ENCODE measurements at regions not wholly inside any gene's neighbourhood (a gene's known extent, or its start where the extent isn't known, plus 50 kb on each side); places are given as distances from the start of the nearest gene placed in this dataset.
"Not testable (repeated sequence)": the region's sequence is repeated elsewhere in the genome, so short reads cannot be mapped to it uniquely, and the experiment has no call there.

DNA sequence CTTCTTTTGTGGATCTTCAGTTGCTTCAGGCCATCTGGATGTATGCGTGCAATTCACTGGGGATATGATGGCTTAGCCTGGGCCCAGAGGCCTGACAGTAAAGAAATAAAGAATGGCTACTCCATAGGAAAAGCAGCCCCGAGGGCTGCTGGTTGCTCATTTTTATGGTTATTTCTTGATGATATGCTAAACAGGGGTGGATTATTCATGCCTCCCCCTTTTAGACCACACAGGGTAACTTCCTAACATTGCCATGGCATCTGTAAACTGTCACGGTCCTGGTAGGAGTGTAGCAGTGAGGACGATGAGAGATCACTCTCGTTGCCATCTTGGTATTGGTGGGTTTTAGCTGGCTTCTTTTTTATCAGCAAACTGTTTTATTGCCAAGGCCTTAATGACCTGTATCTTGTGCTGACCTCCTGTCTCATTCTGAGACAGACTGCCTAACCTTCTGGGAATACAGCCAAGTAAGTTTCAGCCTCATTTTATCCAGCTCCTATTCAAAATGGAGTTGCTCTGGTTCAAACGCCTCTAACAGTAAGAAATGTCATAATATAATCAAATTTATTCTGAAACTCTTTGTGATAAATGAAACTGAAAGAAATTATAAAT is 60.5 kb downstream of the DSEL start:
- DNase-seq, result no peak

- DNase-seq, result no peak
Observed at GRCh38 chr18:67453901-67454300, 62.6 kb downstream of the DSEL start.

GRCh38 chr18:67451960-67452359 is 64.6 kb downstream of the DSEL start:
- DNase-seq, result no peak

GRCh38 chr18:67451101-67451500 is 65.4 kb downstream of the DSEL start:
- DNase-seq, result not testable (repeated sequence)

- DNase-seq, result no peak
Observed at GRCh38 chr18:67433971-67434370, 82.5 kb downstream of the DSEL start.

DNA sequence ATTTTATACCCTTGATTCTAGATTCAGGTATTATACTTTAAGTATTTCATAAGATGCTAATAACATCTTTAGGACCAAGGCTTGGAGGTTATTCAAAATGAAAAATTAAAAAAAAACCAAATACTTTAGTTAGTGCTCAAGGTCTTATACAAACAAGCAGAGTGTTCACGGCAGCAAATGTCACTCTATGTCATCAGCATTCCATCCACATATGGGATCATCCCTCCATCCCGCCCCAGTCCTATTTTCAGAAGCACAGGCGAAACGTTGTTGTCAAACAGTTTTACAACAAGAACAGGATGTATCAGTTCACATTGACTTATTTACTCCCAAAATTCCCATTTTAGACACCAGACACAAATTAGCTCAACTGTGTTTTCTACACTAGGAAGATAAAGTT is 83.7 kb downstream of the DSEL start:
- DNase-seq, result no peak

GRCh38 chr18:67428805-67429204 is 87.7 kb downstream of the DSEL start:
- no peak for DNase-seq

- DNase-seq, result no peak
Observed at GRCh38 chr18:67428158-67428557, 88.4 kb downstream of the DSEL start.

GRCh38 chr18:67426486-67426885 is 90.0 kb downstream of the DSEL start:
- no peak for DNase-seq

DNA sequence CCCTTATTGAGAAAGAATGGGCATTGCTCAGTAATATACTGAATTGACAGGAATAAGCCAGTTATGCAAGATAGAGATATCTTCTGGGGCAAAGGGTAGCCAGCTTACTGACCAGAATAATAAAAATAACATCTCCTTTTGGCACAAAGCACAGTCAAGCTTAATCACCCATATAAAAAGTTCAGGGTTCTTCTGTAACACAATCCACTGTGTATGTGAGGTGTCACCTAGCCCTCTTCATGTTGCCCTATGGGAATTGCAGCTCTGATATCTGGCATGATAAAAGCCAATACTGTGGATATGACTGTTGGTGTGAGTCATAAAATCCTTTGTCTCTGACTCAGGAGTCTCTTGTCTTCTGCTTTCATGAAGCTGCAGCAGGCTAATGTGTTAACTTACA is 90.8 kb downstream of the DSEL start:
- no peak for DNase-seq

DNA sequence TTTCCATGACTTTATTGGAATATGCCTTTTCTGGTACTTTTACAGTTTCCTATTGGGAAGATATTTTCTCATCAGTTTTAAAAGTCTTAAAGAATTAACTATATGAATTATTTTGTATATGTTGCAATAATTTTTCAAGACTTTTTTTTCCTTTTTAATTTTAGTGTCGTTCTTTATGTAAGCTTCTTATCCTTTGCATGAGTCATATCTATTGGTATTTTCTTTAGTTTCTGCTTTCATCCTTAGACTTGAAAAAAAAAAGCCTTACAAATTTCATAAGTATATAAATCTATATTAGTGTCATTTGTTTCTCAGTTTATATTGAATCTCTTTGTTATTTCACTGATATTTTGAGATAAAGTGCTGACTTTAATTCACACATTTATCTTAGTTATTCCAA is 94.9 kb downstream of the DSEL start:
- no peak for DNase-seq

DNA sequence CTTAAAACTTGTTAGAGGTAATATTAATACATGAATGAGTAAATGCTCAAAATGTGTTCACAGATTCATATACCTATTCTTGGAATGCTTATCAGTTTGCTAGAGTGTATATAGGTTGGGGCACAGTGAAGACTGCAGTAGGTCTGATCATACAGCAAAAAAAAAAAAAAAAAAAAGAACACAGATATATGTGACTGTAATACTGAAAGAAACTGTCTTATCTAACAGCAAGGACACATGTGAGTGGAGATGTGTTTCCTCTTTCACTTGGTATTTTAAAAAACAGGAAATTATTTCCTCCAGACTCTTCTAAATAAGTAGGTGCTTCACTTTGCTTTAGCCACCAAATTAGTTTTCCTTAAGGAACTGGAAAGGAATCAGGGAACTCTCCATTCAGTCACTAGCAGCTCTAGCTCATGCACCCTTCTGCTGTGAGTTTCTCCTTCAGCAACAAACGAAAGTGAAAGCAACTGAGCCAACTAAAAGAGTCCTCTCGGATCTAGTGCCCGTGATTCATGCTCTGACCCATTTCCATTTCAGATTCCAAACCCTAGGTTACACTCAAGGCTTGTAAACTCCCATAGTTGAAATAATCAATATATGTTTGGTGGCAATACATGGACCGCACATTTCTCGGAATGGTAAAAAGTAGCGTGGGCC is 98.5 kb downstream of the DSEL start:
- no peak for DNase-seq

- DNase-seq, result no peak
Observed at GRCh38 chr18:67411116-67411515, 105.4 kb downstream of the DSEL start.

DNA sequence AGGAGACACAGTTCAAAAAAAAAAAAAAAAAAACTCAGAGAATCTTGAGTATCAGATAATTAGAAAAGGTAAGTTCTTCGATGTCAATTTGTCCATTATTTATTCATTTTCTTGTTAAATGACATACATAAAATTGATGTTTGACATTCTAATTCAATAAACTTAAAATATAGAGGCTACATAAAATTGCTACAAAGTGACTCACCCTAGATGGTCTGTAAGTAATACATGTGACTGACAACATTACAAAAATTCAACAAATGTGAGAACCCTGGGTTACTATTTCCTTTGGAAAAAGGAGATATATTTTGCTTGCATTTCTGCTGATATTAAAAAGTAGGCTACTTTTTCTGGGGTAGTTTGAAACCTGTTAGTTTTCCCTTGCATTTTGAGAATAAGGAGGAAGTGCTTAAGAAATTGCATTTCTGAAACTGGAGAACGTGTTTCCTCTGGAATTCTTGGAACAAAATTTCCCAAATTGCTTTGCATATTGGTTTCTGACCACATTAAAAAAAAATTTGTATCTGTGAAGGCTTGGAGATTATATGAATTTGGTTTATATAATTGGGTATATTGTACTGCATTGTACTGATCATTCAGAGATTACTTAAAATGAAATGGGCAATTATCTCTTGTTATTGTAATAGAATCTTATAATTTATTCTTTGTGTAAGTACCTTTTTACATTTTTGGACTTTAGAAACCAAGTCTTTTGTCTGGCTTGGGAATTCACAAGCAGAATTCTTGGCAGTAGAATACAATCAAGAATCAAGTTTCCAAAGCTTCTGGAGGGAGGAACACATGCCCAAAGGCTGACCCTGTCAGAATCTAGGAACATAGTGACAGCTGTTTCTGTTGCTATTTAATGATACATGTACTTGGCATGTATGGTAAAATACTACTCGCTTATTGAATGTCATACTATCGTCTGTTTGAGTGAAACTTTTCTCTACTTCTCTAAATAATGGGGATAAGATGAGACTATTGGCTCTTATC is 106.1 kb downstream of the DSEL start:
- no peak for DNase-seq

GRCh38 chr18:67408240-67408639 is 108.3 kb downstream of the DSEL start:
- no peak for DNase-seq

- no peak for DNase-seq
Observed at GRCh38 chr18:67406714-67407113, 109.8 kb downstream of the DSEL start.

DNA sequence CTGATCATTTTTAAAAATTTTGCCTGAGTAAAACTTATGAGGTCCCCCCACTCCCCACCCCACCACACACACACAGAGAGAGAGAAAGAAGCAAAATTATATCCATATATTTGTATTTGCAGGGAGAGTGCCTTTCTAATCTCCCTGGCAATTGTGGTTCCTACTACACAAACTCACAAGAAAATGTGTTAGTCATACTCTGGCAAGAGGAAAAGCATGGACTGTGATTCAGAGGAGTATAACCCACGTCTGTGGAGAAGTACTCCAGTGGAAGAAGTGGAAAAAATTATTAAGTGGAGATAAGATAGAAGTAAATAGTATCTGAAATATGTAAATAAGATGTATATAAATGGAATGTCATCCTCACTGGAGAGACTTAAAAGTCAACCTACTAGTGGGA is 114.0 kb downstream of the DSEL start:
- DNase-seq, result no peak

DNA sequence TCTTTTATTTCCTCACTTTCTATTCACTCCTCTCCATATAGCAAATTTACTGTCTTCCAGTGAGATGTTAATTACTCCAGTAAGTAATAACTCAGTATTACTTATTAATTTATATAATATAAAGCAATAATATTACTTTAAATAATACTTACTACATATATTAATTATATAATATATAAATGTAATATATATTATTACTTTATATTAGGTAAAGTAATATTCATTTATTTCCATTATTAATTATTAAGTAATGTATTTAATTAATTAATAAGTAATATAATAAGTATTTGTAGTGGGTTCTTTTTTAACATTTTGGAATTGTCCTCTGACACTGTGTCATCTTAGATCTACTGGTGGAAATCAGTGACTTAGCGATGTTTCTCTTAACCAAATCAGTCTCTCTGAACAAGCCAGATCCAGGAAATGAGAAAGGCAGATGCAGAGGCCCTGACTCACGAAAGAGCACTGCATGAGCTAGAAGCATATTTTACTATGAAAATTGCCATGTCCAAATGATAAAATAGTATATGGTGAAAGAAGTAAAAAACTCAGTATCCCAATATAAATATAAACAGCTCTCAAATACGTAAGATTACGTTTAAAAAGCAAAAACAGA is 115.9 kb downstream of the DSEL start:
- DNase-seq, result no peak

DNA sequence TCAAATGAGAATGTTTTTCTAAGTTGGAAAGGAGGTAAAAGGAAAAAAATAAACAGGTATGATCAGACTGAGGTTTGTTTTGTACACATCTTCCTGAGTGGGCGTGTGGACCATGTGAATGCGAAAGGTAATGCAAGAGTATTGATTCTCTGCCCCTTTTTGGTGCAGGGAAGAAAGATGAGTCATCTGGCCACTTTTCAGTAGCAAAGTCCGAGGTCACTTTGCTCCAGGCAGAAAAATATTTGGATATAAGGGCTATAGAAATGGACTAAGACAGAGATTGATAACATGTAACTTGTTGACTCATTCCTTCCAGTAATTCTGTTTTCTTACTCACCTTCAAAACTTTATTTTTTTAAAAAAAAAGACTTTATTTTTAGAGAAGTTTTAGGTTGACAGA is 130.5 kb downstream of the DSEL start:
- DNase-seq, result no peak

- DNase-seq, result no peak
Observed at GRCh38 chr18:67385455-67385854, 131.1 kb downstream of the DSEL start.

GRCh38 chr18:67384057-67384456 is 132.5 kb downstream of the DSEL start:
- not testable (repeated sequence) for DNase-seq

- no peak for DNase-seq
Observed at GRCh38 chr18:67381608-67382150, 134.8 kb downstream of the DSEL start.

GRCh38 chr18:67380867-67381266 is 135.7 kb downstream of the DSEL start:
- DNase-seq, result no peak
